Activated CD4-positive, alpha-beta T cell treated with anti-CD3 and anti-CD28 coated beads for 36 hours (primary cell): ENCODE measurements at regions not wholly inside any gene's neighbourhood (a gene's known extent, or its start where the extent isn't known, plus 50 kb on each side); places are given as distances from the start of the nearest gene placed in this dataset.

Source experiments
- ATAC-seq: fragments of 200-7000 bp; cut with Tn5 transposase; one replicate; pipeline ENCODE4 v1.10.0; 2021; ENCODE audit warnings: mild to moderate bottlenecking, moderate library complexity
- CTCF ChIA-PET: fragments of 350-600 bp; sonication (Branson Sonifier 250); formaldehyde crosslinking; loops from one replicate; lab custom pipeline; 2021; ENCODE audit warnings: antibody characterized with exemption; lab: Charles Lee
- POLR2A ChIA-PET: fragments of 350-600 bp; sonication (Branson Sonifier 250); formaldehyde crosslinking; loops from one replicate; lab custom pipeline; 2021; ENCODE audit warnings: antibody characterized with exemption, inconsistent platforms; lab: Charles Lee
- DNase-seq: peaks from one replicate; pipeline ENCODE4 v3.0.0-alpha.2; 2020
- H3K27ac Mint-ChIP-seq: one replicate; pipeline ENCODE4 v1.8.0; 2021; ENCODE audit warnings: mixed read lengths
- H3K27me3 Mint-ChIP-seq: one replicate; pipeline ENCODE4 v1.8.0; 2021; ENCODE audit warnings: mixed read lengths
- H3K36me3 Mint-ChIP-seq: one replicate; pipeline ENCODE4 v1.8.0; 2021; ENCODE audit warnings: low read depth, mixed read lengths
- H3K4me1 Mint-ChIP-seq: one replicate; pipeline ENCODE4 v1.8.0; 2021; ENCODE audit warnings: mixed read lengths
- H3K4me3 Mint-ChIP-seq: one replicate; pipeline ENCODE4 v1.8.0; 2021; ENCODE audit warnings: mild to moderate bottlenecking, moderate library complexity, mixed read lengths
- H3K9me3 Mint-ChIP-seq: one replicate; pipeline ENCODE4 v1.8.0; 2021; ENCODE audit warnings: low read depth, mixed read lengths
- intact Hi-C, 2 experiments: fragments of 100-400 bp; cut with DNase I in 1 of 2; cut with micrococcal nuclease in 1 of 2; formaldehyde crosslinking; loops; one replicate each; pipeline versions ENCODE4 v1.14.2 to v1.15.1; 2022 to 2024; cut with DNase I, micrococcal nuclease

DNA sequence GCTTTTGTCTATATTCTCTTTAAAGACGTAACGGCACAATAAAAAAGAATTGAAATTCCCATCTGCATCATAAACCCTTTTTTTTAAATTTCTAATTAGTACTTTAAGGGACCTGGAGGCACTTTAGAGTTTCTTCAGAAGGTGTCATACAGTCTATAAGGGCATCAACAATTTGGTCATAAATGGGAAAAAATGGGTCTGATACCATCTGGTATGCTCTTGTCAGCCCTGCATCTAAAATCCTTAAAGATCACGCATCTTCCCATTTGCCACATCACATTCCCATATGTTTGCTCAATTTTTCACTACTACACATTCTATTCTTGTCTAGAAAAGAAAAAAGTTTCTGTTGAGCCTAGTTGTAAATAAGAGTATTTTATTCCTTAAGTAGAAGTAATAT is 53.8 kb downstream of the COX7C start:
- Mint-ChIP-seq H3K4me1 (no peaks in the 10 kb centered on the region), H3K27me3 (peaks cover 3% of the 10 kb centered on the region), H3K27ac (no peak overlapping the region), H3K36me3 (no peaks in the 10 kb centered on the region), H3K9me3 (no peaks in the 10 kb centered on the region), H3K4me3 (no peak overlapping the region)
- ChIA-PET POLR2A (no interaction called here), CTCF (no interaction called here)
- intact Hi-C loops, result loop anchor here in 1 of 2 experiments (10.0 kb wide), 1 partner anchor 637 kb away; no protein-coding TSS in a partner anchor
- ATAC-seq (no peak), DNase-seq (no peak)

DNA sequence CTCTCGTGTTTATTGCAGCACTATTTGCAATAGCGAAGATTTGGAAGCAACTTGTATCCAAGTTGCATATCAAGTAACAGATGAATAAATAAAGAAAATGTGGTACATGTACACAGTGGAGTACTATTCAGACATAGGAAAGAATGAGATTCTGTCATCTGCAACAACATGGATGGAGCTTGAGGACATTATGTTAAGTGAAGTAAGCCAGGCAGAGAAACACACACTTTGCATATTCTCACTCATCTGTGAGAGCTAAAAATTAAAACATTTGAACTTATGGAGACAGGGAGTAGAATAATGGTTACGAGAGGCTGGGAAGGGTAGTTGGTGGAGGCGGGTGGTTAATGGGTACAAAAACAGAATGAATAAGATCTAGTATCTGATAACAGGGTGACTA is 56.3 kb downstream of the COX7C start:
- H3K27ac Mint-ChIP-seq, result no peak overlapping the region

DNA sequence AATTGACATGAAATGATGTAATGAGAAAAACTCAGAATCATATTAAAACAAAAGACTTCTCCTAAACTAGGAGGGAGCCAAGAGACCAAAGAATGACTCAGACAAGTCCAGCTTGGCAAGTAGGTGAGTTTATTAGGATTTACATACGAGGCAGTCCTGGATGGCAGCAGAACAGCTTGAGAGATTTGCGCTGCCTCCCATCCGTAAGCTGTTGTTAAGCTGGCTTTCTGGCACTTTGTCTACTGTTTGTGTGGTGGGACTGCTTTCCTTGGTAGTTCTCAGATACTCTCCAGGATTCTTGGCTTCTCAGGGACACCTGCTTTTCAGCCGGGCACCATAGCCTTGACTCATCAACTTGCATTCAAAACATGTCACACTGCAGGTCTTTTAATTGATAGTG is 57.6 kb downstream of the COX7C start:
- Mint-ChIP-seq H3K4me1 (no peaks in the 10 kb centered on the region), H3K27ac (no peak overlapping the region), H3K36me3 (no peaks in the 10 kb centered on the region), H3K4me3 (no peak overlapping the region), H3K9me3 (no peaks in the 10 kb centered on the region), H3K27me3 (peaks cover 3% of the 10 kb centered on the region)
- CTCF ChIA-PET, result no interaction called here
- ATAC-seq, result no peak
- intact Hi-C loops, result loop anchor here in 1 of 2 experiments (10.0 kb wide), 1 partner anchor 641 kb away; no protein-coding TSS in a partner anchor
- POLR2A ChIA-PET, result no interaction called here
- no peak for DNase-seq

More for the DNA sequence above, 56.3 kb downstream of the COX7C start:
- Mint-ChIP-seq H3K27me3 (peaks cover 3% of the 10 kb centered on the region), H3K9me3 (no peaks in the 10 kb centered on the region), H3K36me3 (no peaks in the 10 kb centered on the region), H3K4me3 (no peak overlapping the region), H3K4me1 (no peaks in the 10 kb centered on the region)
- ATAC-seq (no peak), DNase-seq (no peak)
- ChIA-PET CTCF (no interaction called here), POLR2A (no interaction called here)
- intact Hi-C loops, result loop anchor here in 1 of 2 experiments (10.0 kb wide), 1 partner anchor 639 kb away; no protein-coding TSS in a partner anchor

DNA sequence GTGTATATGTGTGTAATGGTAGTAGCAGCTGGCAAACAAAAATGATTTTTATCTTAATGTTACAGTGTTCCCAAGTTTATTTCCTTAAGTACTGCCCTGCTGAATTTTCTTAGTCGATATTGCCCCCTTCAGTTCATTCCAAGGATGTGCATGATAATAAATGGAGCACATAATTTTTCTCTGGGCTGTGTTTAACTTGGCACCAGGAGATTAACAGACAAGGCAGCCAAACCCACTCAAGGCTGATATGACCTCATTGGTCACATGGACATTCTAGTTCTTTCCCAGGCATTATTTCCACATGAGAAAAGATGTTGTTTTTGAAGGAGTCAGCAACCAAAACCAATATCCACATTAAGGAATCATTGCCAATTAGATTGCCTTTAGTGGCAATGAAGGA is 61.8 kb downstream of the COX7C start:
- Mint-ChIP-seq H3K27me3 (peaks cover 7% of the 10 kb centered on the region), H3K36me3 (no peaks in the 10 kb centered on the region), H3K27ac (no peak overlapping the region), H3K4me3 (no peak overlapping the region), H3K4me1 (no peaks in the 10 kb centered on the region), H3K9me3 (no peaks in the 10 kb centered on the region)
- ChIA-PET POLR2A (no interaction called here), CTCF (interaction anchor here (0.7 to 1.7 kb wide), 2 partner anchors 9 to 115 kb away, joined by 4 read pairs; no protein-coding TSS in a partner anchor)
- intact Hi-C loops, result loop anchor here in 1 of 2 experiments (10.0 kb wide), 1 partner anchor 645 kb away; no protein-coding TSS in a partner anchor
- DNase-seq (no peak), ATAC-seq (no peak)

DNA sequence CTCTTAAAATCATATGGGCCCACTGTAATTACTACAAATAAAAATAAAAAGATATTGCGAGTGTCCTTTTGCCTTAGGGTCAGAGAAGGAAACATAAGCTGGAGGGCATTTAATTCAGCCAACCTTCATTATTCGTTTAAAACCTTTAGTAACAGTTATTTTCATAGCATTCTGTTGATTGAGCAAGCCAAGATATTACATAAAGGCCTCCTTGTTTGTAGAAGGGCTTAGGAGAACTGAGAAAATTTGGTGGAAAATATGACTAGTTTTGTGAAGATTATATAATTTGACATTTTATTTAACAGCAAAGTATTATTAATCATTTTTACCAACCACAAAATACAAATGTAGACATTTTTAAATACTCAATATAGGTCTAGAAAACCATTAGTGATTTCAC is 62.2 kb downstream of the COX7C start:
- Mint-ChIP-seq H3K4me3 (no peak overlapping the region), H3K4me1 (no peaks in the 10 kb centered on the region), H3K27me3 (peaks cover 7% of the 10 kb centered on the region), H3K27ac (no peak overlapping the region), H3K9me3 (no peaks in the 10 kb centered on the region), H3K36me3 (no peaks in the 10 kb centered on the region)
- POLR2A ChIA-PET, result no interaction called here
- CTCF ChIA-PET, result interaction anchor here (1.7 kb wide), 1 partner anchor 9 kb away, joined by 4 read pairs; no protein-coding TSS in a partner anchor
- ATAC-seq, result no peak
- DNase-seq, result no peak
- intact Hi-C loops, result loop anchor here in 1 of 2 experiments (10.0 kb wide), 1 partner anchor 645 kb away; no protein-coding TSS in a partner anchor

DNA sequence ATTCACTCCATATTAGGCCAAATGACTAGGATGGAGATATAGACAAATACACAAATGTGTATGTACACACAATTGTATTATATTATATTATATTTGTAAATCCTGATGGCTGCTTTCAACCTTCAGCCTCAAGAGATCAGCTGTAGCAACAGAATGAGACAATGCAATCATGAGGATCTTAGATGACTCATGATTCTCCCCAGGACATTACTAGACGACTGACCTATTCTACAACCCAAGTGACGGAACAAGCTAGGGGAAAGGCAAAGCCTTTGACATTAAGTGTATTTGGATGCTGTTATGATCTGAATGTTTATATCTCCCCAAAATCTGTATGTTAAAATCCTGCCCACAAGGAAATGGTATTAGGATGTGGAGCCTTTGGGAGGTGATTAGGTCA is 66.5 kb downstream of the COX7C start:
- Mint-ChIP-seq H3K27ac (no peak overlapping the region), H3K36me3 (no peaks in the 10 kb centered on the region), H3K4me1 (no peaks in the 10 kb centered on the region), H3K9me3 (no peaks in the 10 kb centered on the region), H3K4me3 (no peak overlapping the region), H3K27me3 (peaks cover 7% of the 10 kb centered on the region)
- ChIA-PET CTCF (no interaction called here), POLR2A (no interaction called here)
- DNase-seq, result no peak
- intact Hi-C loops, result no loop called here
- ATAC-seq, result no peak

DNA sequence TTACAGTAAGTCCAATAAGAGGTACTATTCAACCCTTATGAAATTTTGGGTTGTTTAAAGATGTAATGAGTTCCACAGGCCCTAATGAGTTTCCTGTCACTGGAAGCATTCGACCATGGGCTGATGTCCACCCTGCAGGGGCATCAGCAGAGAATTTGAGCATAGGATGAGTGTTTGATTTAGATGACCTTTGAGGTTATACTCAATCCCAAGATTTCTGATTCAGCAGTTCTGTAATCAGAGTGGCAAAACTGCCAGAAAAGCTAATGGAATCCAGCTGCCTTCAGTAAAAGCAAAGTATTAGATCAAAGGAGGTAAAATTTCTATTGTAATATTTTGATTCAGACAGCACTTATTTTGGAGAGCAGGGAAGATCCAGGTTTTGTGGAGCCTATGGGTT is 68.3 kb downstream of the COX7C start:
- intact Hi-C loops, result no loop called here
- H3K4me1 Mint-ChIP-seq, result no peaks in the 10 kb centered on the region
- DNase-seq, result no peak
- ChIA-PET POLR2A (no interaction called here), CTCF (no interaction called here)
- H3K36me3 Mint-ChIP-seq, result no peaks in the 10 kb centered on the region
- ATAC-seq, result no peak
- no peak overlapping the region for H3K27ac Mint-ChIP-seq
- H3K9me3 Mint-ChIP-seq, result no peaks in the 10 kb centered on the region
- H3K27me3 Mint-ChIP-seq, result peaks cover 7% of the 10 kb centered on the region
- H3K4me3 Mint-ChIP-seq, result no peak overlapping the region

DNA sequence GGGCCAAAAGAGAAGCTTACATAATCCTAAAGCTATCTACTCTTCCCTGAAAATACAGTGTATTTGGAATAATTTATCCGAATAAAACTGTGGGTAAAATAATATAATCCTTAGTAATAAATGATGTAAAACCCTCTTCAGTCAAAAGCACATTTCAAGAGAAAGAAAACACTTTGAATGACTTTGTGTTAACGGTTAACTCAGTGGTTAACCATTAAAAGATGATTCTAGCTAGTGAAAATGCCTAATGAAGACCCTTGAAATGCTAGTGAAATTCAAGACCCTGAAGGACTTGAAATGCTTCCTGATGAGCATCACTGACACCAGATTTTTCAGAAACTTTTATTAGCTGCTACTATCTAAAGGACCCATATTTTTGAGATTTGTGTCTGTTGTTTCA is 70.7 kb downstream of the COX7C start:
- POLR2A ChIA-PET, result no interaction called here
- Mint-ChIP-seq H3K27me3 (no peaks in the 10 kb centered on the region), H3K4me1 (no peaks in the 10 kb centered on the region), H3K4me3 (no peak overlapping the region), H3K9me3 (no peaks in the 10 kb centered on the region), H3K27ac (no peak overlapping the region), H3K36me3 (no peaks in the 10 kb centered on the region)
- DNase-seq (no peak), ATAC-seq (no peak)
- intact Hi-C loops, result no loop called here
- CTCF ChIA-PET, result interaction anchor here (1.2 to 1.4 kb wide), 2 partner anchors 9 to 34 kb away, joined by 3 to 4 read pairs; no protein-coding TSS in a partner anchor

DNA sequence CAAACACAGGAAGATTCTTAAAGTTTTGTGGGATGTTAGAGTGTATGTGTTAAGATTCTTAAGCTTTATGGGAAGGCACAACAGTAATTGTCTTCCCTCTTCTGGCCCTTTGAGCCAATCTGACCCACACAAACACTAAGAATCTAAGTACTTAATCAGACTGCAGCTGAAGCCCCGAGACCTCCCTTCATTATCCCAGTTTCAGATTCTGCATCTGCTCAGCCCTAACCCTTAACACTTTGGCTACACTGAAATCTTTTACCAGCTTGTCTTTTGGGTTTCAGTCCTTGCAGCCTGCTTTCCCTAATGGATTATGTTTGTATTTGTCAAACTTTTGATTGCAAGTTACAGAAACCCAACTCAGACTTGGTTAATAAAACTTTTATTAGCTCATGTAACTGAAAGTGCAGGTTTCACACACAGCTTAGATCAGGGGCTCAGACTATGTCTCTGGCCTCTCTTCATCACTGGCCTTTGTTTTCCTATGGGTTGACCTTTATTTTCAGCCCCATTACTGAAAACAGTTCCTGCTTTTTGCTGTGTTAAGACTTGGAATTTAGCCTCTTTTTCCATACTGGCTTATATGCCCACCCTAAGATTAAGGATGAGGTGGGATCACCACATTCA is 71.5 kb downstream of the COX7C start:
- H3K27ac Mint-ChIP-seq, result no peak overlapping the region
- ChIA-PET CTCF (interaction anchor here (1.2 to 1.4 kb wide), 2 partner anchors 10 to 35 kb away, joined by 3 to 4 read pairs; no protein-coding TSS in a partner anchor), POLR2A (no interaction called here)
- intact Hi-C loops, result no loop called here
- ATAC-seq (no peak), DNase-seq (no peak)
- H3K9me3 Mint-ChIP-seq, result no peaks in the 10 kb centered on the region
- no peaks in the 10 kb centered on the region for H3K4me1 Mint-ChIP-seq
- no peaks in the 10 kb centered on the region for H3K27me3 Mint-ChIP-seq
- no peak overlapping the region for H3K4me3 Mint-ChIP-seq
- H3K36me3 Mint-ChIP-seq, result no peaks in the 10 kb centered on the region

DNA sequence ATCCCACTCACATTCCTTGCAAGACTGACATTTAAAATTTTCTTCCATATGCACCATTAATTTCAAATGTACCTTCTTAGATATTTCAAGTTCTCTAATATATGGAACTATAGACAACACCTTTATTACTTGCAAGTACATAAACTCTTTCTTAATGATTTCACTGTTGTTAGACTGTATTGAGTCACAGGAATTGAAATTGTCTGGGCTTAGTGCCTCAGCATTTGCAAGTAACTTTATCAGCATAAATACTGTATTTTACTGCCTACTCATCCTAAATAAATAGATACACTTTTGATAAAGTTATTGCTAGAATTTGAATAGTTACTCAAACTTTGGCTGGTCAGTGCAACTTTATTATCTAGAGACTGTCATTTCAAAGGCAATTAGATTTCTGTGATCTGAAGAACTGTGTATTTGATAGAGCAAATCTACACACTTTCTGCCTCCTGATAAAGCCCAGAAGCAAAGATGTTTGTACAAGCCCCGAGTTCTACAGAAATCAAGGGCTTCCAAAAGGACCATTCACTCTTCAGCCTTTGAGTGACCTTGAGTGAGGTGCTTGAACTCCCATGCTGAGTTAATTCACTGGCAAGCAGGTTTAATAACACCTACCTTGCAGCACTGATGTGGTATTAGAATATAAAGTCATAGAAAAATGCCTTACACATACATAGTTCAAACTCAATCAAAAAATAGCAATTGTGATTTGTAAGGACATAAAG is 91.6 kb downstream of the COX7C start:
- CTCF ChIA-PET, result interaction anchor here (0.7 kb wide), 1 partner anchor 258 kb away, joined by 3 read pairs; no protein-coding TSS in a partner anchor
- no peaks in the 10 kb centered on the region for H3K9me3 Mint-ChIP-seq
- no peak overlapping the region for H3K27ac Mint-ChIP-seq
- no peak overlapping the region for H3K4me3 Mint-ChIP-seq
- no peak for DNase-seq
- no peaks in the 10 kb centered on the region for H3K4me1 Mint-ChIP-seq
- intact Hi-C loops, result no loop called here
- peaks cover 12% of the 10 kb centered on the region for H3K27me3 Mint-ChIP-seq
- H3K36me3 Mint-ChIP-seq, result no peaks in the 10 kb centered on the region
- POLR2A ChIA-PET, result no interaction called here
- ATAC-seq, result no peak

DNA sequence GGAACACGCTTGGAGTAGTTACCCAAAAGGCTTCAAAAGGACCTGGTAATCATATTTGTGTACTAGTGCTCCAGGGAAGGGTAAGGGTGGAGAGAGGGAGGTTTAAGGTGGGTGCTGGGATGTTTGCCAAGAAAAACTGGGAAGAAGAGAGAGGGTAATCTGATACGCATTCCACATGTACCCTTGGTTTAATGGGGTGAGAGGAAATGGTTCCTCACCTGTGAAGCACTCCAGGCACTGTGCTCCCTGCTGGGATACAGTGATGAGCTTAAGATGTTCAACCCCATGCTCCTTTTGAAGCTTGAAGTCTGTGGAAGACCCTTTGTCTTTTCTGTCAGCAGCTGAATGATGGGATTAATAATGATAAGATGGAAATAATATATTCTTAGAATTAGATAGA is 98.4 kb downstream of the COX7C start:
- no peak overlapping the region for H3K27ac Mint-ChIP-seq
- ATAC-seq, result no peak
- ChIA-PET CTCF (no interaction called here), POLR2A (no interaction called here)
- H3K9me3 Mint-ChIP-seq, result no peaks in the 10 kb centered on the region
- no peak for DNase-seq
- no peak overlapping the region for H3K4me3 Mint-ChIP-seq
- no peaks in the 10 kb centered on the region for H3K4me1 Mint-ChIP-seq
- peaks cover 2% of the 10 kb centered on the region for H3K27me3 Mint-ChIP-seq
- intact Hi-C loops, result no loop called here
- no peaks in the 10 kb centered on the region for H3K36me3 Mint-ChIP-seq
